HG02970 (cell line): ENCODE measurements at regions not wholly inside any gene's neighbourhood (a gene's known extent, or its start where the extent isn't known, plus 50 kb on each side); places are given as distances from the start of the nearest gene placed in this dataset.
"Not testable (repeated sequence)": the region's sequence is repeated elsewhere in the genome, so short reads cannot be mapped to it uniquely, and the experiment has no call there.

ENCODE experiments used
- ATAC-seq: cut with Tn5 transposase; IDR thresholded peaks from one replicate; pipeline ENCODE4 v1.9.1; 2021; ENCODE audit warnings: mild to moderate bottlenecking, moderate library complexity, moderate number of reproducible peaks; ENCODE audit not compliant: unreplicated experiment, low FRiP score

DNA sequence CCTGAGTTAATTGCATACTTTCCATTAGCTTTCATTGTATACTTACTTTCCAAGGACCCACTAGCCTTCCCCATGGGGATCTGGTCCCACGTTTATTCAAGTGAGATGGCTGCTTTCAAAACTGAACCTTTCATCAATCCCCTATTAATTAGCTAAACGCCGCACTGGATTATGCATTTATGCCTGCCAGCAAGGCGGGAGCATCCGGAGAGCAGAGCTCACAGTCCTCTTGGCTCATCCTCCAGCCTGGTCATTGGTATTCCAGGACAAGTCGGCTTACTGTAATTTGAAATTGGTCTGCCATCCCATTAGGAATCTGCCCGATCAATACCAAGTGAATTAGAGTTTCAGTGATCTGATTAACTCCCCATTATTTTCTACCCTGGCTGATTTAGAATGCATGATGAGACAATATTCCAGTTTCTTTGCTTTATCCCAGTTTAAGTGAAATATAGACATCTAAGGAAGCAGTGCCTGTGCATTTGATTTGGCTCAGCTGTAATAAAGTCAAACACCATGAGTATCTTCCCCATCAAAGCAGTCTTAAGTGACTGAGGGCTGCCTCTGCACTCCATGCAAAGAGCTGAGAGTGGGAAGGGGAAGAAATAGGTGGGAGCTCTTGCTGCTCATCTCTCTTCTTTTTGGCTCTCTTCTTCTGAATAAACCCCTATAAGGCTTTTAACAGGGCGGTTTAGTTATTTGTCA lies 411.4 kb downstream of the GPAT3 start:
- ATAC-seq: no peak

GRCh38 chr4:83943691-83944090 lies 407.8 kb downstream of the GPAT3 start:
- ATAC-seq: not testable (repeated sequence)

GRCh38 chr4:83932750-83933391 lies 397.0 kb downstream of the GPAT3 start:
- no peak for ATAC-seq

DNA sequence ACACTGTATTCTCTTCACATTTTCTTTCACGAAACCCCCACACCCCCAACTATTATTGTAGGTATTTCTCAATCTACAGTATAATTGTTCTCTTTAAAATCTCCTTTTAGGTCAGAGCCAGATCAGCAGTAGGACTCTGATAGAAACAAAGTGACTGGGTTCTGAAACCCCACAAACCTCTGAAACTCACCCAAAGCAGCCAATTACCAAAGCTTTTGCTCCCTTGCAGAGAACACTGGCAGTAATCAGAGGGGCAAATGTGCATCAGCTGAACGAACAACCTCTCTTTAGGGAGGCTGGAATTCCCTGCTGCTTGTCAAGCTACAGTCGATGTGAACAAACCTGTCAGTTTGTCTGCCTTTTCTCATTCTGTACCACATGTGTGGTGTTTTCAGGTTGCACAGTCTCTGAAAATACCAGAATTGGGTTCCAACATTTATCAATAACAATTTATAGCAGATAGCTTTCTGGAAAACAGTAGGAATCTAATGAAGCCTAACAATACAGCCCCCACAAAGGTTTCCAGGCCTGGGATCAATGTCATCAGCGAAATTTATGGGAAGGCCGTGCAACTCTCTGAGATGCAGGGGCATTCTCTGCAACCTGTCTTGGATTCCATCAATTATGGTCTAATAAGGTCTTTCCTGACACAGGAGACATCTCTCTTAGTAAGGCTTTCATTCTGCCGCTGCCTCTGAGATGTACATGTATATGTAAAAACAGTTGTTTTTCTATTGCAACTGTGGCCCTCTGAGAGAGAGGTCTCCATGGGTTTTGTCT lies 395.9 kb downstream of the GPAT3 start:
- ATAC-seq: no peak

GRCh38 chr4:83929550-83929949 lies 393.6 kb downstream of the GPAT3 start:
- ATAC-seq: no peak

DNA sequence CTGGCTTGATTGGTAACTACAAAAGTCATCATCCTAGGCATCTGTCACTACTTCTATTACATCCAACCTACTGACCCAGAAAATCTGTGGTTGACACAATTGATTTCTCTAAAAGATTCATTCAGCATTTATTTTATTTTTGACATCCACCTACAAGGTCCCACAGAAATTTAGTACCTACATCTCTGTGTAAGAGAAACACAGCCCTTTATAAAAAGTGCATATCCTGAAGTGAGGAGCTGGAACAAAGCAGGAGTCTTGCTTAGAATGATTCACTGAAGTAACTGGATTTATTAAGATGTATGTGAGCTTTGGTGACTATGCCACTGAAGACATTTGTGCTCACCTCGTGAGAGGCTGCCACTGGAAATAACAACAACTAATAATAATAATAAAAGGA lies 391.0 kb downstream of the GPAT3 start:
- ATAC-seq: no peak

- ATAC-seq: no peak
Measured at GRCh38 chr4:83923341-83923740, 387.4 kb downstream of the GPAT3 start.

DNA sequence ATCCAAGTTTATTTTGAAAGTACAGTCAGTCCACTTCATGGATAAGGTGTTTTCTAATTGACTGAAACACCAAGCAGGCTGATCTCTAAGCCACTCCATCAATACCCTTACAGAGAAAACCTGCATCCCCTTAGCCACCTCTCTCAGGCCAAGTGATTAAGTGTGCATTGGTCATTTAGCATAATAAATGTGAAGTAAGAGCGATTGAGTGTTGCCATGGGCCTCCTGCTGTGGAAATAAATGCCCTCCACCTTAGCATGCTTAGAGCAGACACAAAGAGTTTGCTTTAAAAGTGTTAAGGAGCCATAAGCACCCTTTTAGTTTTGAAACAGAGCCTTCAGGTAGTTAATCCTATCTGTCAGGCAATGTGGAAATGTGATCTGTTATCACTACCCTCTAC lies 386.5 kb downstream of the GPAT3 start:
- ATAC-seq: no peak

DNA sequence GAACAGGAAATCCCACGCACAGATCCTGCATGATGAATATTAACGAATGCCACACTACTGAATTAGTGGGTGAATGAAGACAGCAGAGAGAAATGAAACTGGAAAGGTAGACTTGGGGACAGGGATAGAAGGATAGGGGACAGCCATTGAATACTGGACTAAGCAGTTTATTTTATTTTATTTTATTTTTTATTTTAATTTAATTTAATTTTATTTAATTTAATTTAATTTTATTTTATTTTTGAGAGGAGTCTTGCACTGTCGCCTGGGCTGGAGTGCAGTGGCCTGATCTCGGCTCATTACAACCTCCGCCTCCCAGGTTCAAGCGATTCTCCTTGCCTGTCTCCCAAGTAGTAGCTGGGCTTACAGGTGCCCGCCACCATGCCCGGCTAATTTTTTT lies 385.2 kb downstream of the GPAT3 start:
- no peak for ATAC-seq

DNA sequence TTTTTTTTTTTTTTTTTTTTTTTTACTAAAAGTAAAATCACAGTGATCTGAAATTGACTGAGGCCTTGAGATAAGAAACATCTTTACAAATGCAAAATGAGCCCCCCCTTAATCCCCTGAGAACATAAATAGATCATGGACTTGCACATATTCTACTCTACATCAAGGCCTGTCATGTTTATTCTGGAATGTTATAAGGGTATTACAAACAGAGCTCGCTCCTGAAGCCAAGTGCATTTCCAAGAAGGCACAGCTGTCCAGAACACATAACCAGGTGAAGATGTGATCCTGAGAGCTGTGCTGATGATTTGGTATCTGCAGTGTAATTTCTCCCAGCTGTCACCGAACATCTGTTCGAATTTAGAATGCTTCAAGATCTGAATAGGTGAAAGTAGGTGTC lies 384.5 kb downstream of the GPAT3 start:
- no peak for ATAC-seq

DNA sequence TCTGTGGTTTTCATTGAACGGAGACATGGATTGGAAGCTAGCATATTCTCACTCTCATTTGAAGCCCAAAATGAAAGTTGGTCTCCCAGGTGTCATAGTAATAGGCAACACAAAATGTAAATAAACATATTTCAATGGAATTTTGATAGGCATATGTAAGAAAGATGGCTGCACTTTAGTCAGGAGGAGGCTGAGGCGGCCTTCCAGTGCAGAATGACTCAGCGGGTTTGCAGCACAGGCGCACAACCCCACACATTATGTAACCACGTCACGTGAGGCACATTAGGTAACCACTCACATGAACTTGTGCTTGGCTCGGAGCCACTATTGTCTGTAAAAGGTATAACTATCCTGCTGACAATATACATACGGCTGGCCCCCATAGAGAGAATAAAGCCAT lies 381.7 kb downstream of the GPAT3 start:
- no peak for ATAC-seq

GRCh38 chr4:83910693-83911092 lies 374.8 kb downstream of the GPAT3 start:
- no peak for ATAC-seq

GRCh38 chr4:83906561-83906960 lies 370.7 kb downstream of the GPAT3 start:
- ATAC-seq: no peak

GRCh38 chr4:83905952-83906351 lies 370.0 kb downstream of the GPAT3 start:
- no peak for ATAC-seq

- ATAC-seq: not testable (repeated sequence)
Measured at GRCh38 chr4:83903740-83904139, 367.8 kb downstream of the GPAT3 start.

DNA sequence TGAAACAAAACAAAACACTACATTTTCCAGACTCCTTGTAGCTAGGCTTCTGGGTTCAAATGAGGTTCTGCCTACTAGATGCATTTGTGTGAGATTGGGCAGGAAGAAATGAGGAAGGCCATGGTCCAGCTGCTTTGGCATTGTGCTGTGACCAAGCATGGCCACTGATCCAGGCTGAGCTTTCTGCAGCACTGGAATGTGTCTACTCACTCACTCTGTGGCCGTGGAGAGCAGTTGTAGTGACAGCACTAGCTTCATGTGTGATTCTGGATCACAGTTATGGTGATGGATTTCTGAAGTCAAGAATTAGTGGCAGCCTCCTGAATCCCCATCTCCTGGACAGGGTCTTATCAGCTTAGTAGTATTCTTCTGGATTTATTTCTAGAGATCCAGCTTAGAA lies 358.9 kb downstream of the GPAT3 start:
- no peak for ATAC-seq

DNA sequence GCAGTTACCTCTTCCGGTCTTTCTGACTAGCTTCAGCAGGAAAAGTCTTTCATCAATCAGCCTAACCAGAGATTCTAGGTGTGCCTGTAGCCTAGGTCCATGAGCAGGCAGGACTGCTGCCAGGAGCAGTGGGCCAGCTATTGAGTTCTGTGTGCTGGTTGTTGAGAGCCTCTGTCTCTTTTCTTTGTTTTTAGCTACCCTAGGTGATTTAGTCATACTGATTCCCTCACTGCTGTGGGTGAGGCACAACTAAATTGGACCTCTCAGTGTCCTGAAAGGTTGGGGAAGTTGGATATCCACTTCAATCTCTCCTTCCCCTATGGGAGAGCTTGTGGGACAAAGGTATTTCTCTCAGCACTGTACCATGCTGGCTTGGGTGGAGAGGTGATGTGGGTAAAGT lies 354.9 kb downstream of the GPAT3 start:
- no peak for ATAC-seq

DNA sequence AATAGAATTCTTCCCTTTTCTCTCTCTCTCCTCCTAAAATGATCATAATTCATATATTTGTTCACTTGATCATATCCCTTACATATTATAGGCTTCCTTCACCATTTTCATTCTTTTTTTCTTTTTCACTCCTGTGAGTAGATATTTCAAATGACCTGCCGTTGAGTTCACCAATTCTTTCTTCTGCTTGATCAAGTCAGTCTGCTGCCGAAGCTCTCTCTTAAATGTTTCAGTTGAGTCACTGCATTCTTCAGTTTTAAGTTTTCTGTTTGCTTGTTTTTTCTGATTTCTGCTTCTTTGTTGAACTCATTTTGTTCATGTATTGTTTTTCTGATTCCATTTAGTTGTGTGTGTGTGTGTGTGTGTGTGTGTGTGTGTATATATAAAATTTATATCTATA lies 354.3 kb downstream of the GPAT3 start:
- no peak for ATAC-seq

DNA sequence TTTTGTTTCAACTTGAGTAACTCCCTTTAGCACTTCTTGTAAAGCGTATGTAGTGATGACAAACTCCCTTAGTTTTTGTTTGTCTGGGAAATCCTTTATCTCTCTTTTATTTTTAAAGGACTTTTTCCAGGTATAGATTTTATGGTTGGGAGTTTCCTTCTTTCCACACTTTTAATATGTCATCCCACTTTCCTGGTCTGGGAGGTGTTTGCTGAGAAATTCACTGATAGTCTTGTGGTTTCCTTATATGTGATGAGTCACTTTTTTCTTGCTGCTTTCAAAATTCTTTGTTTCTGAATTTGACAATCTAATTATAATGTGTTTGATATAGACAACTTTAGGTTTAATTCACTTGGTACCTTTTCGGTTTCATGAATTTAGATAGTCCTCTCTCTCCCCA lies 353.9 kb downstream of the GPAT3 start:
- ATAC-seq: no peak

DNA sequence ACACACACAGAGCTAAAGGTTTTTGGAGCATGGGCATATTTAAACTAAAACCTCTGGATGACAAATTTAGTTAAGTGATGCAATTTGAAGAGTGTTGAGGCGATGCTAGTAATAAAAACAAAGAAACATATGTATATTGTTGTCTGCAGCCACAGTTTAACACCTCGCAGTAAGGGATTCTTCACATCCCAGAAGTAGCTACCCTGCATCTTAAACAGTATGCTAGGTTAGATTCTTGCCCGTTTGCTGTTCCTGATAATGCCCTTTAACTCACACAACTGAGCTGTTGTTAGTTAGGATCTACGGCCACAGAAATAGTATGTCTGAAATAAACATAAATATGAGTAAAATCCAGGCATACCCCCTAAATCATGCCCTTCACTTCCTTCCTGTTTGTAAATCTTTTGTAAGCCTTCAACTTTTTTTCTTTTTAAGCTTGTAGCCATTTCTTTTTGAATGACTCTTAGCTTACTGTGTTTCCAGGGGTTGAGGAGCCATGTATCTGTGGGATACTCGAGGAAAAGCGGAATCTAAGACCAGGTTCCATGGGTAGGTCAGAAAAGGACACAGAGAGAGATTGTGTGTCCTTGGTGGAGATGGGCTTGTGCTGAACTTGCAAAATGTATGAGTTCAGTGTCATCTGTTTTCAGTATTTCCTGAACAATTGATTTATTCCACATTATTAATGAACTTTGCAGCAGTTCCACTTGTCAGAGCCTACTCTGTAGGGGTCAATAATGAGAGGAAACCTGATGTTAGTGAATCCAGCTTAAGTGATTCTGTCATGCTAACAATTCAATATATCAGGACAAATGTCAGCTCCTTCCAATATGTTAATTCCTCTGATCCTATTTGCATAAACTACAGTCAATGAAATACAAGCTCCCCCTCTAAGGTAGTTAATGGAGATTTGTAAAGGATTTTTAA lies 349.6 kb downstream of the GPAT3 start:
- no peak for ATAC-seq

- no peak for ATAC-seq
Measured at GRCh38 chr4:83876047-83876446, 340.1 kb downstream of the GPAT3 start.
